WTC11 (cell line): ENCODE measurements at regions not wholly inside any gene's neighbourhood (a gene's known extent, or its start where the extent isn't known, plus 50 kb on each side); places are given as distances from the start of the nearest gene placed in this dataset.

Experiments used
- ATAC-seq: fragments of 200-7000 bp; cut with Tn5 transposase; 2 replicates; pipeline ENCODE4 v1.10.0; 2021; ENCODE audit warnings: mild to moderate bottlenecking, moderate library complexity
- CTCF ChIA-PET: fragments of 300-600 bp; sonication (Branson Sonifier 250); formaldehyde crosslinking; loops from one replicate; lab custom pipeline; 2021; ENCODE audit warnings: antibody characterized with exemption; lab: Charles Lee
- POLR2A ChIA-PET: fragments of 350-600 bp; sonication (Branson Sonifier 250); formaldehyde crosslinking; loops from one replicate; lab custom pipeline; 2021; ENCODE audit warnings: antibody characterized with exemption; lab: Charles Lee
- DNase-seq: peaks from one replicate; pipeline ENCODE4 v3.0.0; 2021; ENCODE audit warnings: low spot score
- H3K27ac Mint-ChIP-seq: 2 replicates; pipeline ENCODE4 v1.8.0; 2021; ENCODE audit warnings: mixed read lengths
- H3K27me3 Mint-ChIP-seq: 2 replicates; pipeline ENCODE4 v1.8.0; 2021; ENCODE audit warnings: low read depth, mild to moderate bottlenecking, moderate library complexity, mixed read lengths
- H3K36me3 Mint-ChIP-seq: 2 replicates; pipeline ENCODE4 v1.8.0; 2021; ENCODE audit warnings: mixed read lengths
- H3K4me1 Mint-ChIP-seq: 2 replicates; pipeline ENCODE4 v1.8.0; 2022; ENCODE audit warnings: mixed read lengths
- H3K4me3 Mint-ChIP-seq: 2 replicates; pipeline ENCODE4 v1.8.0; 2021; ENCODE audit warnings: mild to moderate bottlenecking, moderate library complexity, mixed read lengths
- H3K9me3 Mint-ChIP-seq: 2 replicates; pipeline ENCODE4 v1.8.0; 2021; ENCODE audit warnings: mixed read lengths
- ATF1 ChIP-seq: sonication (generic); formaldehyde crosslinking; IDR thresholded peaks from 2 replicates; pipeline ENCODE4 v1.8.1; 2023; ENCODE audit warnings: mild to moderate bottlenecking, moderate library complexity, missing genetic modification reagents
- EMX1 ChIP-seq: fragments of 250-450 bp; sonication (Bioruptor Pico); IDR thresholded peaks from 2 replicates; pipeline ENCODE4 v1.8.0; 2021; ENCODE audit warnings: mild to moderate bottlenecking
- FOXK1 ChIP-seq: sonication (generic); formaldehyde crosslinking; IDR thresholded peaks from 2 replicates; pipeline ENCODE4 v1.8.0; 2022; ENCODE audit warnings: mild to moderate bottlenecking, moderate library complexity, missing genetic modification reagents
- FOXP4 ChIP-seq: sonication (generic); formaldehyde crosslinking; IDR thresholded peaks from 2 replicates; pipeline ENCODE4 v1.8.0; 2022; ENCODE audit warnings: mild to moderate bottlenecking, missing genetic modification reagents
- NFATC4 ChIP-seq: fragments of 250-450 bp; sonication (Bioruptor Pico); IDR thresholded peaks from 2 replicates; pipeline ENCODE4 v1.9.0; 2021; ENCODE audit warnings: mild to moderate bottlenecking
- NFYB ChIP-seq: sonication (generic); formaldehyde crosslinking; conservative IDR thresholded peaks from 2 replicates; pipeline ENCODE4 v1.8.0; 2022; ENCODE audit warnings: low read depth, missing genetic modification reagents
- NR2C2 ChIP-seq: sonication (generic); formaldehyde crosslinking; IDR thresholded peaks from 2 replicates; pipeline ENCODE4 v1.8.0; 2022; ENCODE audit warnings: mild to moderate bottlenecking, missing genetic modification reagents
- RELA ChIP-seq: sonication (generic); formaldehyde crosslinking; IDR thresholded peaks from 2 replicates; pipeline ENCODE4 v1.8.1; 2022; ENCODE audit warnings: missing genetic modification reagents, mild to moderate bottlenecking, borderline replicate concordance
- RORB ChIP-seq: fragments of 250-450 bp; sonication (Bioruptor Pico); IDR thresholded peaks from 2 replicates; pipeline ENCODE4 v1.9.0; 2021; ENCODE audit warnings: mild to moderate bottlenecking
- SMAD3 ChIP-seq: sonication (generic); formaldehyde crosslinking; IDR thresholded peaks from 2 replicates; pipeline ENCODE4 v1.8.0; 2022; ENCODE audit warnings: missing genetic modification reagents, mild to moderate bottlenecking, borderline replicate concordance
- SP1 ChIP-seq: sonication (generic); formaldehyde crosslinking; conservative IDR thresholded peaks from 2 replicates; pipeline ENCODE4 v1.8.1; 2022; ENCODE audit warnings: missing genetic modification reagents
- ZBTB43 ChIP-seq: sonication (generic); formaldehyde crosslinking; IDR thresholded peaks from 2 replicates; pipeline ENCODE4 v1.8.1; 2023; ENCODE audit warnings: mild to moderate bottlenecking, missing genetic modification reagents
- ZMAT4 ChIP-seq: fragments of 250-450 bp; sonication (Bioruptor Pico); IDR thresholded peaks from 2 replicates; pipeline ENCODE4 v1.9.0; 2021; ENCODE audit warnings: mild to moderate bottlenecking
- ZNF219 ChIP-seq: sonication (generic); formaldehyde crosslinking; IDR thresholded peaks from 2 replicates; pipeline ENCODE4 v1.8.0; 2023; ENCODE audit warnings: missing genetic modification reagents, mild to moderate bottlenecking, borderline replicate concordance
- ZNF532 ChIP-seq: fragments of 250-450 bp; sonication (Bioruptor Pico); IDR thresholded peaks from 2 replicates; pipeline ENCODE4 v1.9.0; 2021; ENCODE audit warnings: mild to moderate bottlenecking, borderline replicate concordance

GRCh38 chr15:35674873-35675781 lies 129.2 kb upstream of the DPH6 start (continued):
- TF ChIP-seq SP1 (CRISPR knock-in tag), result no peak
- no peak for TF ChIP-seq ZMAT4 (CRISPR knock-in tag)
- TF ChIP-seq NFATC4 (CRISPR knock-in tag), result no peak
- no peak for TF ChIP-seq NFYB (CRISPR knock-in tag)
- TF ChIP-seq SMAD3 (CRISPR knock-in tag), result no peak
- no peak for TF ChIP-seq ZNF219 (CRISPR knock-in tag)
- no peak for TF ChIP-seq FOXK1 (CRISPR knock-in tag)
- TF ChIP-seq EMX1, result no peak
- TF ChIP-seq ZNF532 (CRISPR knock-in tag), result no peak
- no peak for TF ChIP-seq ZBTB43 (CRISPR knock-in tag)

GRCh38 chr15:35678774-35679173 lies 132.8 kb upstream of the DPH6 start:
- peaks cover 24% of the 10 kb centered on the region for H3K4me1 Mint-ChIP-seq
- ATAC-seq (no peak), DNase-seq (no peak)
- no peak overlapping the region for H3K4me3 Mint-ChIP-seq
- H3K9me3 Mint-ChIP-seq, result no peaks in the 10 kb centered on the region
- ChIA-PET POLR2A (no interaction called here), CTCF (no interaction called here)
- TF ChIP-seq FOXP4 (CRISPR knock-in tag) (no peak), RORB (CRISPR knock-in tag) (no peak)
- H3K27me3 Mint-ChIP-seq, result no peaks in the 10 kb centered on the region
- no peaks in the 10 kb centered on the region for H3K36me3 Mint-ChIP-seq
- no peak overlapping the region for H3K27ac Mint-ChIP-seq

- DNase-seq (no peak), ATAC-seq (no peak)
- Mint-ChIP-seq H3K36me3 (no peaks in the 10 kb centered on the region), H3K9me3 (no peaks in the 10 kb centered on the region), H3K4me3 (no peak overlapping the region), H3K27ac (no peak overlapping the region), H3K4me1 (peaks cover 24% of the 10 kb centered on the region), H3K27me3 (no peaks in the 10 kb centered on the region)
- ChIA-PET POLR2A (no interaction called here), CTCF (no interaction called here)
- TF ChIP-seq FOXK1 (CRISPR knock-in tag) (no peak), ATF1 (CRISPR knock-in tag) (no peak), RELA (no peak), NR2C2 (CRISPR knock-in tag) (no peak)
Observed at GRCh38 chr15:35679186-35679585, 133.2 kb upstream of the DPH6 start.
